ENCODE measurements at regions not wholly inside any gene's neighbourhood (a gene's known extent, or its start where the extent isn't known, plus 50 kb on each side); places are given as distances from the start of the nearest gene placed in this dataset.

- no peaks in the 10 kb centered on the region for H3K36me3 Mint-ChIP-seq
- Histone ChIP-seq H3K27ac (ENCODE audit: low read length) (no peak overlapping the region), H3K27me3 (replicated peaks in 1 of 2; ENCODE audit: control insufficient read depth in 2 of 2, extremely low read depth in 1 of 2, insufficient read depth in 2 of 2, low read length in 1 of 2) (no peaks in the 10 kb centered on the region), H3K9me3 (no peaks in the 10 kb centered on the region), H3K4me3 (ENCODE audit: control insufficient read depth in 1 of 2, extremely low read depth in 1 of 2, low read length in 1 of 2) (no peak overlapping the region), H3K36me3 (ENCODE audit: control insufficient read depth in 2 of 2, extremely low read depth in 1 of 2, insufficient read depth in 1 of 2, low read length in 1 of 2) (no peaks in the 10 kb centered on the region), H3K4me1 (ENCODE audit: control insufficient read depth in 1 of 2, extremely low read depth in 1 of 2, insufficient read depth in 2 of 2, low read length in 2 of 2) (no peaks in the 10 kb centered on the region)
- no peaks in the 10 kb centered on the region for H3K4me1 Mint-ChIP-seq
- H3K9me3 Mint-ChIP-seq, result no peaks in the 10 kb centered on the region
- ChIA-PET CTCF (interaction anchor here in 1 of 2 donors (0.6 kb wide), 1 partner anchor 223 kb away, joined by 3 read pairs; no protein-coding TSS in a partner anchor), POLR2A (no interaction called here)
- no peak overlapping the region for H3K27ac Mint-ChIP-seq
- H3K4me3 Mint-ChIP-seq, result no peak overlapping the region
- DNase-seq (no peak), ATAC-seq (replicated peaks in 1 of 4) (no peak)
- no peaks in the 10 kb centered on the region for H3K27me3 Mint-ChIP-seq
- WGBS (ENCODE audit: insufficient coverage), result no CpG with 5 or more reads among the region's 3 CpGs
Measured at GRCh38 chr11:109783014-109783413, 310.2 kb upstream of the ZC3H12C start.

GRCh38 chr11:109783840-109784239 is 309.4 kb upstream of the ZC3H12C start:
- WGBS (ENCODE audit: insufficient coverage), result 70% methylated on average over 1 of the region's 3 CpGs

DNA sequence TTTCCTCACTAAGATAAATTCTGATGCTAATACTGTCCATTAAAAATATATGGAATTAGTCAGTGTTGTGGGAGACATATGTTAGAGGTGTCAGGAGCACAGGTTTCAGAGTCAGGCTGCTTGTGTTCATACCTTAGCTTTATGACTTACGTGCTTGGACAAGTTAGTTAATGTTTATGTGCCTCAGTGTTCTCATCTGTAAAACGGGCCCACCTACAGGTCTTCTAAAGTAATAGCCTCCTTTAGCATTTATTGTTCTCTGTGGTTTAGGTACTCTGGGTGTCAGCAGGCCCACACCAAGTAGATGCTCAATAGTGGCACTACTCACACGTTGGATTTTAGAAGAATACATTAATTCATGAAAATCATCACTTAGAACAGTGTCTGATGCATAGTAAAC is 308.7 kb upstream of the ZC3H12C start:
- ATAC-seq (replicated peaks in 1 of 4), result no peak
- H3K4me1 ChIP-seq (ENCODE audit: control insufficient read depth in 1 of 2, extremely low read depth in 1 of 2, insufficient read depth in 2 of 2, low read length in 2 of 2), result no peaks in the 10 kb centered on the region
- no peak overlapping the region for H3K27ac ChIP-seq (ENCODE audit: low read length)
- no peaks in the 10 kb centered on the region for H3K36me3 ChIP-seq (ENCODE audit: control insufficient read depth in 2 of 2, extremely low read depth in 1 of 2, insufficient read depth in 1 of 2, low read length in 1 of 2)
- ChIA-PET POLR2A (no interaction called here), CTCF (no interaction called here)
- no peaks in the 10 kb centered on the region for H3K27me3 Mint-ChIP-seq
- no peak overlapping the region for H3K4me3 ChIP-seq (ENCODE audit: control insufficient read depth in 1 of 2, extremely low read depth in 1 of 2, low read length in 1 of 2)
- WGBS (ENCODE audit: insufficient coverage), result no CpG with 5 or more reads among the region's 3 CpGs
- H3K4me3 Mint-ChIP-seq, result no peak overlapping the region
- no peaks in the 10 kb centered on the region for H3K9me3 ChIP-seq
- H3K4me1 Mint-ChIP-seq, result no peaks in the 10 kb centered on the region
- no peaks in the 10 kb centered on the region for H3K27me3 ChIP-seq (replicated peaks in 1 of 2; ENCODE audit: control insufficient read depth in 2 of 2, extremely low read depth in 1 of 2, insufficient read depth in 2 of 2, low read length in 1 of 2)
- H3K9me3 Mint-ChIP-seq, result no peaks in the 10 kb centered on the region
- no peak overlapping the region for H3K27ac Mint-ChIP-seq
- no peaks in the 10 kb centered on the region for H3K36me3 Mint-ChIP-seq
- DNase-seq, result no peak

More at GRCh38 chr11:109783840-109784239, 309.4 kb upstream of the ZC3H12C start:
- no peaks in the 10 kb centered on the region for H3K27me3 Mint-ChIP-seq
- Histone ChIP-seq H3K36me3 (ENCODE audit: control insufficient read depth in 2 of 2, extremely low read depth in 1 of 2, insufficient read depth in 1 of 2, low read length in 1 of 2) (no peaks in the 10 kb centered on the region), H3K27ac (ENCODE audit: low read length) (no peak overlapping the region), H3K4me3 (ENCODE audit: control insufficient read depth in 1 of 2, extremely low read depth in 1 of 2, low read length in 1 of 2) (no peak overlapping the region), H3K27me3 (replicated peaks in 1 of 2; ENCODE audit: control insufficient read depth in 2 of 2, extremely low read depth in 1 of 2, insufficient read depth in 2 of 2, low read length in 1 of 2) (no peaks in the 10 kb centered on the region), H3K9me3 (no peaks in the 10 kb centered on the region), H3K4me1 (ENCODE audit: control insufficient read depth in 1 of 2, extremely low read depth in 1 of 2, insufficient read depth in 2 of 2, low read length in 2 of 2) (no peaks in the 10 kb centered on the region)
- H3K9me3 Mint-ChIP-seq, result no peaks in the 10 kb centered on the region
- no peaks in the 10 kb centered on the region for H3K4me1 Mint-ChIP-seq
- CTCF ChIA-PET, result no interaction called here
- H3K36me3 Mint-ChIP-seq, result no peaks in the 10 kb centered on the region
- DNase-seq, result no peak
- no peak overlapping the region for H3K27ac Mint-ChIP-seq
- no peak for ATAC-seq (replicated peaks in 1 of 4)
- H3K4me3 Mint-ChIP-seq, result no peak overlapping the region
- POLR2A ChIA-PET, result interaction anchor here in 1 of 2 donors (0.5 kb wide), 1 partner anchor 114 kb away, joined by 3 read pairs; no protein-coding TSS in a partner anchor

DNA sequence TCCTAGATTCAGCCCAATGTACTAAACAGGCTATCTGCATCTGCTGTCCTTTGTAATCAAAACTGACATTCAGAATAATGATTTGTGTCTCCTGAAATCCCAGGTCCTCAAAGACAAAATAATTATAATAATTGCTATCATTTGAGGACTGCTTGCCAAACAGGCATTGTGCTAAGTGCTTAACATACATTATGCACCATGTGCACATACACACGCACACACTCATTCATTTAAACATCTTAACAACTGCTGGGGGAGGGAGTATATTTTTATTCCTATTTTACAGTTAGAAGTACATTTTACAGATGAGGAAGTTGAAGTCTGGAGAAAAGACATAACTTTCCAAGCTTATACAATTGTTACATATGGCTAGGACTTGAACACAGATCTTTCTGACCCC is 308.0 kb upstream of the ZC3H12C start:
- ATAC-seq (replicated peaks in 1 of 4) (no peak), DNase-seq (no peak)
- Mint-ChIP-seq H3K36me3 (no peaks in the 10 kb centered on the region), H3K9me3 (no peaks in the 10 kb centered on the region), H3K27ac (no peak overlapping the region), H3K4me1 (no peaks in the 10 kb centered on the region), H3K27me3 (no peaks in the 10 kb centered on the region), H3K4me3 (no peak overlapping the region)
- H3K27ac ChIP-seq (ENCODE audit: low read length), result no peak overlapping the region
- H3K27me3 ChIP-seq (replicated peaks in 1 of 2; ENCODE audit: control insufficient read depth in 2 of 2, extremely low read depth in 1 of 2, insufficient read depth in 2 of 2, low read length in 1 of 2), result no peaks in the 10 kb centered on the region
- H3K36me3 ChIP-seq (ENCODE audit: control insufficient read depth in 2 of 2, extremely low read depth in 1 of 2, insufficient read depth in 1 of 2, low read length in 1 of 2), result no peaks in the 10 kb centered on the region
- H3K9me3 ChIP-seq, result no peaks in the 10 kb centered on the region
- POLR2A ChIA-PET, result no interaction called here
- no peak overlapping the region for H3K4me3 ChIP-seq (ENCODE audit: control insufficient read depth in 1 of 2, extremely low read depth in 1 of 2, low read length in 1 of 2)
- CTCF ChIA-PET, result no interaction called here
- no peaks in the 10 kb centered on the region for H3K4me1 ChIP-seq (ENCODE audit: control insufficient read depth in 1 of 2, extremely low read depth in 1 of 2, insufficient read depth in 2 of 2, low read length in 2 of 2)
- WGBS (ENCODE audit: insufficient coverage), result no CpG with 5 or more reads among the region's 1 CpG

GRCh38 chr11:109785714-109786113 is 307.5 kb upstream of the ZC3H12C start:
- Mint-ChIP-seq H3K4me1 (no peaks in the 10 kb centered on the region), H3K9me3 (no peaks in the 10 kb centered on the region), H3K27me3 (no peaks in the 10 kb centered on the region), H3K36me3 (no peaks in the 10 kb centered on the region), H3K4me3 (no peak overlapping the region), H3K27ac (no peak overlapping the region)
- Histone ChIP-seq H3K4me3 (ENCODE audit: control insufficient read depth in 1 of 2, extremely low read depth in 1 of 2, low read length in 1 of 2) (no peak overlapping the region), H3K9me3 (no peaks in the 10 kb centered on the region), H3K27me3 (replicated peaks in 1 of 2; ENCODE audit: control insufficient read depth in 2 of 2, extremely low read depth in 1 of 2, insufficient read depth in 2 of 2, low read length in 1 of 2) (no peaks in the 10 kb centered on the region), H3K36me3 (ENCODE audit: control insufficient read depth in 2 of 2, extremely low read depth in 1 of 2, insufficient read depth in 1 of 2, low read length in 1 of 2) (no peaks in the 10 kb centered on the region), H3K4me1 (ENCODE audit: control insufficient read depth in 1 of 2, extremely low read depth in 1 of 2, insufficient read depth in 2 of 2, low read length in 2 of 2) (no peaks in the 10 kb centered on the region), H3K27ac (ENCODE audit: low read length) (no peak overlapping the region)
- ATAC-seq (replicated peaks in 1 of 4), result no peak
- ChIA-PET CTCF (no interaction called here), POLR2A (no interaction called here)
- 67% methylated on average over 1 of the region's 4 CpGs for WGBS (ENCODE audit: insufficient coverage)
- no peak for DNase-seq

- Mint-ChIP-seq H3K4me3 (no peak overlapping the region), H3K4me1 (no peaks in the 10 kb centered on the region), H3K27me3 (no peaks in the 10 kb centered on the region), H3K27ac (no peak overlapping the region), H3K36me3 (no peaks in the 10 kb centered on the region), H3K9me3 (no peaks in the 10 kb centered on the region)
- Histone ChIP-seq H3K9me3 (no peaks in the 10 kb centered on the region), H3K4me1 (ENCODE audit: control insufficient read depth in 1 of 2, extremely low read depth in 1 of 2, insufficient read depth in 2 of 2, low read length in 2 of 2) (no peaks in the 10 kb centered on the region), H3K27me3 (replicated peaks in 1 of 2; ENCODE audit: control insufficient read depth in 2 of 2, extremely low read depth in 1 of 2, insufficient read depth in 2 of 2, low read length in 1 of 2) (no peaks in the 10 kb centered on the region), H3K27ac (ENCODE audit: low read length) (no peak overlapping the region), H3K4me3 (ENCODE audit: control insufficient read depth in 1 of 2, extremely low read depth in 1 of 2, low read length in 1 of 2) (no peak overlapping the region), H3K36me3 (ENCODE audit: control insufficient read depth in 2 of 2, extremely low read depth in 1 of 2, insufficient read depth in 1 of 2, low read length in 1 of 2) (no peaks in the 10 kb centered on the region)
- DNase-seq (no peak), ATAC-seq (replicated peaks in 1 of 4) (no peak)
- 94% methylated on average over 2 of the region's 6 CpGs for WGBS (ENCODE audit: insufficient coverage)
- ChIA-PET POLR2A (interaction anchor here in 1 of 2 donors (0.6 kb wide), 1 partner anchor 1140 kb away, joined by 3 read pairs; no protein-coding TSS in a partner anchor), CTCF (no interaction called here)
Measured at GRCh38 chr11:109788948-109789490, 304.2 kb upstream of the ZC3H12C start.

GRCh38 chr11:109789901-109790300 is 303.3 kb upstream of the ZC3H12C start:
- Histone ChIP-seq H3K27me3 (replicated peaks in 1 of 2; ENCODE audit: control insufficient read depth in 2 of 2, extremely low read depth in 1 of 2, insufficient read depth in 2 of 2, low read length in 1 of 2) (no peaks in the 10 kb centered on the region), H3K27ac (ENCODE audit: low read length) (no peak overlapping the region), H3K9me3 (no peaks in the 10 kb centered on the region), H3K4me3 (ENCODE audit: control insufficient read depth in 1 of 2, extremely low read depth in 1 of 2, low read length in 1 of 2) (no peak overlapping the region), H3K36me3 (ENCODE audit: control insufficient read depth in 2 of 2, extremely low read depth in 1 of 2, insufficient read depth in 1 of 2, low read length in 1 of 2) (no peaks in the 10 kb centered on the region), H3K4me1 (ENCODE audit: control insufficient read depth in 1 of 2, extremely low read depth in 1 of 2, insufficient read depth in 2 of 2, low read length in 2 of 2) (no peaks in the 10 kb centered on the region)
- WGBS (ENCODE audit: insufficient coverage), result no CpG with 5 or more reads among the region's 1 CpG
- ChIA-PET CTCF (no interaction called here), POLR2A (no interaction called here)
- Mint-ChIP-seq H3K36me3 (no peaks in the 10 kb centered on the region), H3K27me3 (no peaks in the 10 kb centered on the region), H3K4me1 (no peaks in the 10 kb centered on the region), H3K4me3 (no peak overlapping the region), H3K27ac (no peak overlapping the region), H3K9me3 (no peaks in the 10 kb centered on the region)
- DNase-seq (no peak), ATAC-seq (replicated peaks in 1 of 4) (no peak)

Data from T-cell (primary cell).